ENCODE measurements at regions not wholly inside any gene's neighbourhood (a gene's known extent, or its start where the extent isn't known, plus 50 kb on each side); places are given as distances from the start of the nearest gene placed in this dataset.

- WGBS, 3 donors: 47 to 68% (median 48%) methylated on average over 5 of the region's 5 CpGs
- Histone ChIP-seq H3K4me1 (ENCODE audit: control insufficient read depth in 3 of 3, insufficient read depth in 2 of 3, low read depth in 1 of 3, low read length in 2 of 3) (no peaks in the 10 kb centered on the region), H3K4me3 (ENCODE audit: low read depth in 1 of 3, low read length in 3 of 3) (no peak overlapping the region), H3K9me3 (ENCODE audit: control insufficient read depth in 2 of 2, insufficient read depth in 1 of 2, low read depth in 1 of 2, low read length in 1 of 2) (no peaks in the 10 kb centered on the region), H3K27ac (ENCODE audit: low read depth in 1 of 3, low read length in 2 of 3) (no peak overlapping the region), H3K36me3 (ENCODE audit: control insufficient read depth in 3 of 3, insufficient read depth in 2 of 3, low read depth in 1 of 3, low read length in 3 of 3) (no peaks in the 10 kb centered on the region), H3K27me3 (ENCODE audit: control insufficient read depth in 3 of 3, insufficient read depth in 3 of 3, low read length in 3 of 3) (peaks cover 0 to 4% (median under 1%) of the 10 kb centered on the region in 3 donors)
- DNase-seq (no peak), FAIRE-seq (no peak)
These were observed 71.9 kb upstream of the SLCO4A1 start for GRCh38 chr20:62570403-62570802.

GRCh38 chr20:62570897-62571668 is 71.2 kb upstream of the SLCO4A1 start:
- Histone ChIP-seq H3K27ac (ENCODE audit: low read depth in 1 of 3, low read length in 2 of 3) (no peak overlapping the region), H3K9me3 (ENCODE audit: control insufficient read depth in 2 of 2, insufficient read depth in 1 of 2, low read depth in 1 of 2, low read length in 1 of 2) (no peaks in the 10 kb centered on the region), H3K4me3 (ENCODE audit: low read depth in 1 of 3, low read length in 3 of 3) (no peak overlapping the region), H3K36me3 (ENCODE audit: control insufficient read depth in 3 of 3, insufficient read depth in 2 of 3, low read depth in 1 of 3, low read length in 3 of 3) (no peaks in the 10 kb centered on the region), H3K27me3 (ENCODE audit: control insufficient read depth in 3 of 3, insufficient read depth in 3 of 3, low read length in 3 of 3) (peaks cover 0 to 4% (median 3%) of the 10 kb centered on the region in 3 donors), H3K4me1 (ENCODE audit: control insufficient read depth in 3 of 3, insufficient read depth in 2 of 3, low read depth in 1 of 3, low read length in 2 of 3) (no peaks in the 10 kb centered on the region)
- FAIRE-seq (no peak), DNase-seq (no peak)
- 80 to 82% (median 81%) methylated on average over 12 of the region's 12 CpGs for WGBS, 3 donors

- WGBS, 3 donors: 57 to 73% (median 64%) methylated on average over 9 of the region's 9 CpGs
- DNase-seq: no peak
- no peak overlapping the region for H3K4me3 ChIP-seq (ENCODE audit: low read depth in 1 of 3, low read length in 3 of 3)
- H3K36me3 ChIP-seq (ENCODE audit: control insufficient read depth in 3 of 3, insufficient read depth in 2 of 3, low read depth in 1 of 3, low read length in 3 of 3): no peaks in the 10 kb centered on the region
- H3K27ac ChIP-seq (ENCODE audit: low read depth in 1 of 3, low read length in 2 of 3): no peak overlapping the region
- H3K4me1 ChIP-seq (ENCODE audit: control insufficient read depth in 3 of 3, insufficient read depth in 2 of 3, low read depth in 1 of 3, low read length in 2 of 3): no peaks in the 10 kb centered on the region
- no peaks in the 10 kb centered on the region for H3K9me3 ChIP-seq (ENCODE audit: control insufficient read depth in 2 of 2, insufficient read depth in 1 of 2, low read depth in 1 of 2, low read length in 1 of 2)
- H3K27me3 ChIP-seq (ENCODE audit: control insufficient read depth in 3 of 3, insufficient read depth in 3 of 3, low read length in 3 of 3): peaks cover 0 to 5% (median 3%) of the 10 kb centered on the region in 3 donors
- FAIRE-seq: no peak
These were observed 70.5 kb upstream of the SLCO4A1 start for GRCh38 chr20:62571669-62572344.

- Histone ChIP-seq H3K4me3 (ENCODE audit: low read depth in 1 of 3, low read length in 3 of 3) (no peak overlapping the region), H3K36me3 (ENCODE audit: control insufficient read depth in 3 of 3, insufficient read depth in 2 of 3, low read depth in 1 of 3, low read length in 3 of 3) (no peaks in the 10 kb centered on the region), H3K9me3 (ENCODE audit: control insufficient read depth in 2 of 2, insufficient read depth in 1 of 2, low read depth in 1 of 2, low read length in 1 of 2) (no peaks in the 10 kb centered on the region), H3K27ac (ENCODE audit: low read depth in 1 of 3, low read length in 2 of 3) (no peak overlapping the region), H3K4me1 (ENCODE audit: control insufficient read depth in 3 of 3, insufficient read depth in 2 of 3, low read depth in 1 of 3, low read length in 2 of 3) (no peaks in the 10 kb centered on the region), H3K27me3 (ENCODE audit: control insufficient read depth in 3 of 3, insufficient read depth in 3 of 3, low read length in 3 of 3) (peaks cover 0 to 14% (median 3%) of the 10 kb centered on the region in 3 donors)
- WGBS, 3 donors: 46 to 54% (median 48%) methylated on average over 15 of the region's 15 CpGs
- FAIRE-seq: no peak
- no peak for DNase-seq
These were observed 69.3 kb upstream of the SLCO4A1 start for GRCh38 chr20:62572980-62573379.

GRCh38 chr20:62573817-62574216 is 68.5 kb upstream of the SLCO4A1 start:
- Histone ChIP-seq H3K4me3 (ENCODE audit: low read depth in 1 of 3, low read length in 3 of 3) (no peak overlapping the region), H3K4me1 (ENCODE audit: control insufficient read depth in 3 of 3, insufficient read depth in 2 of 3, low read depth in 1 of 3, low read length in 2 of 3) (no peaks in the 10 kb centered on the region), H3K27me3 (ENCODE audit: control insufficient read depth in 3 of 3, insufficient read depth in 3 of 3, low read length in 3 of 3) (peaks cover 0 to 21% (median 3%) of the 10 kb centered on the region in 3 donors), H3K9me3 (ENCODE audit: control insufficient read depth in 2 of 2, insufficient read depth in 1 of 2, low read depth in 1 of 2, low read length in 1 of 2) (no peaks in the 10 kb centered on the region), H3K36me3 (ENCODE audit: control insufficient read depth in 3 of 3, insufficient read depth in 2 of 3, low read depth in 1 of 3, low read length in 3 of 3) (no peaks in the 10 kb centered on the region), H3K27ac (ENCODE audit: low read depth in 1 of 3, low read length in 2 of 3) (no peak overlapping the region)
- FAIRE-seq: no peak
- no peak for DNase-seq
- WGBS, 3 donors: 27 to 45% (median 33%) methylated on average over 3 of the region's 3 CpGs

GRCh38 chr20:62574230-62574993 is 67.9 kb upstream of the SLCO4A1 start:
- Histone ChIP-seq H3K27ac (ENCODE audit: low read depth in 1 of 3, low read length in 2 of 3) (no peak overlapping the region), H3K4me3 (ENCODE audit: low read depth in 1 of 3, low read length in 3 of 3) (no peak overlapping the region), H3K4me1 (ENCODE audit: control insufficient read depth in 3 of 3, insufficient read depth in 2 of 3, low read depth in 1 of 3, low read length in 2 of 3) (no peaks in the 10 kb centered on the region), H3K27me3 (ENCODE audit: control insufficient read depth in 3 of 3, insufficient read depth in 3 of 3, low read length in 3 of 3) (peaks cover 0 to 21% (median 3%) of the 10 kb centered on the region in 3 donors), H3K9me3 (ENCODE audit: control insufficient read depth in 2 of 2, insufficient read depth in 1 of 2, low read depth in 1 of 2, low read length in 1 of 2) (no peaks in the 10 kb centered on the region), H3K36me3 (ENCODE audit: control insufficient read depth in 3 of 3, insufficient read depth in 2 of 3, low read depth in 1 of 3, low read length in 3 of 3) (no peaks in the 10 kb centered on the region)
- no peak for FAIRE-seq
- WGBS, 3 donors: 81 to 87% (median 83%) methylated on average over 23 of the region's 23 CpGs
- no peak for DNase-seq

- Histone ChIP-seq H3K27ac (ENCODE audit: low read depth in 1 of 3, low read length in 2 of 3) (no peak overlapping the region), H3K9me3 (ENCODE audit: control insufficient read depth in 2 of 2, insufficient read depth in 1 of 2, low read depth in 1 of 2, low read length in 1 of 2) (no peaks in the 10 kb centered on the region), H3K4me1 (ENCODE audit: control insufficient read depth in 3 of 3, insufficient read depth in 2 of 3, low read depth in 1 of 3, low read length in 2 of 3) (no peaks in the 10 kb centered on the region), H3K27me3 (ENCODE audit: control insufficient read depth in 3 of 3, insufficient read depth in 3 of 3, low read length in 3 of 3) (peaks cover 2 to 33% (median 7%) of the 10 kb centered on the region in 3 donors), H3K36me3 (ENCODE audit: control insufficient read depth in 3 of 3, insufficient read depth in 2 of 3, low read depth in 1 of 3, low read length in 3 of 3) (no peaks in the 10 kb centered on the region), H3K4me3 (ENCODE audit: low read depth in 1 of 3, low read length in 3 of 3) (no peak overlapping the region)
- DNase-seq (no peak), FAIRE-seq (no peak)
- 73 to 75% (median 74%) methylated on average over 23 of the region's 23 CpGs for WGBS, 3 donors
These were observed 66.2 kb upstream of the SLCO4A1 start for GRCh38 chr20:62575976-62576722.
